GM12878 (cell line): ENCODE measurements at regions not wholly inside any gene's neighbourhood (a gene's known extent, or its start where the extent isn't known, plus 50 kb on each side); places are given as distances from the start of the nearest gene placed in this dataset.

Source experiments
- ATAC-seq: fragments of 200-7000 bp; cut with Tn5 transposase; 3 replicates; pipeline ENCODE4 v1.9.1; 2020; ENCODE audit warnings: mild to moderate bottlenecking, moderate library complexity
- BruUV-seq: library from RNA; stranded (reverse); fragments of 400-500 nt; replicated peaks from 2 replicates; lab custom pipeline; 2021; lab: Mats Ljungman, UMichigan
- CTCF ChIA-PET: fragments of 300-600 bp; sonication (Branson Sonifier 250); formaldehyde crosslinking; extraction: SDS; loops from one replicate; lab custom pipeline; 2021; ENCODE audit warnings: inconsistent platforms; lab: Yijun Ruan, JAX
- POLR2A ChIA-PET: fragments of 350-600 bp; formaldehyde crosslinking; extraction: SDS; loops from one replicate; lab custom pipeline; 2021; ENCODE audit warnings: inconsistent platforms; lab: Charles Lee
- RAD21 ChIA-PET: fragments of 300-600 bp; sonication (Branson Sonifier 250); formaldehyde crosslinking; loops from one replicate; lab custom pipeline; 2023; ENCODE audit warnings: antibody characterized with exemption; ENCODE audit not compliant: unreplicated experiment; lab: Charles Lee
- SMC1A ChIA-PET: fragments of 300-600 bp; sonication (Branson Sonifier 250); formaldehyde crosslinking; loops from one replicate; lab custom pipeline; 2023; ENCODE audit not compliant: unreplicated experiment, uncharacterized antibody; lab: Charles Lee
- DNase-seq: peaks from one replicate; pipeline ENCODE4 v3.0.0-alpha.2; 2011; ENCODE audit warnings: low read depth, low spot score
- FAIRE-seq: peaks from 3 replicates; lab custom pipeline; 2011; peaks lifted over from hg19 to GRCh38; lab: Jason Lieb, UNC
- H2AFZ ChIP-seq: 2 replicates; pipeline ENCODE4 v1.6.0; 2011; ENCODE audit warnings: low read depth, low read length, control low read depth; ENCODE audit not compliant: control insufficient read depth
- H3K27ac ChIP-seq: 2 replicates; pipeline ENCODE4 v1.5.1; 2011; ENCODE audit warnings: control low read depth; ENCODE audit not compliant: control insufficient read depth, insufficient read depth
- H3K27me3 ChIP-seq, 2 experiments: replicated peaks in 1 of 2; 2 replicates each; pipeline versions ENCODE4 v1.6.0 to v1.6.1; 2011; ENCODE audit warnings: low read length in 1 of 2; ENCODE audit not compliant: control insufficient read depth in 2 of 2, insufficient read depth in 2 of 2
- H3K36me3 ChIP-seq, 2 experiments: 2 replicates each; pipeline ENCODE4 v1.5.1; 2011; ENCODE audit warnings: low read length in 1 of 2; ENCODE audit not compliant: control insufficient read depth in 2 of 2, insufficient read depth in 2 of 2
- H3K4me1 ChIP-seq: 2 replicates; pipeline ENCODE4 v1.6.1; 2011; ENCODE audit warnings: mild to moderate bottlenecking, low read length, moderate library complexity, mixed read lengths; ENCODE audit not compliant: control insufficient read depth, insufficient read depth
- H3K4me2 ChIP-seq: 2 replicates; pipeline ENCODE4 v1.6.0; 2011; ENCODE audit warnings: control low read depth; ENCODE audit not compliant: control insufficient read depth, insufficient read depth
- H3K4me3 ChIP-seq: fragments of 200-600 bp; sonication (generic); 2 replicates; pipeline ENCODE4 v1.5.1; 2016
- H3K79me2 ChIP-seq: 2 replicates; pipeline ENCODE4 v1.6.0; 2011; ENCODE audit warnings: low read length; ENCODE audit not compliant: control insufficient read depth, insufficient read depth
- H3K9ac ChIP-seq: 2 replicates; pipeline ENCODE4 v1.8.0; 2011; ENCODE audit warnings: low read length, control low read depth, mixed read lengths; ENCODE audit not compliant: control insufficient read depth, insufficient read depth
- H3K9me3 ChIP-seq: replicated peaks from 3 replicates; pipeline ENCODE4 v1.5.1; 2011; ENCODE audit warnings: mild to moderate bottlenecking, low read length; ENCODE audit not compliant: control insufficient read depth, insufficient read depth
- H4K20me1 ChIP-seq: 2 replicates; pipeline ENCODE4 v1.6.0; 2011; ENCODE audit not compliant: control insufficient read depth, insufficient read depth
- ATF7 ChIP-seq: fragments of 450-650 bp; IDR thresholded peaks from 2 replicates; pipeline ENCODE4 v1.6.1; 2016; ENCODE audit warnings: low read depth, mild to moderate bottlenecking
- KDM1A ChIP-seq: fragments of 200-600 bp; sonication (generic); IDR thresholded peaks from 2 replicates; pipeline ENCODE4 v1.6.1; 2016; ENCODE audit warnings: borderline replicate concordance
- NFYB ChIP-seq: IDR thresholded peaks from 2 replicates; pipeline ENCODE4 v1.6.1; 2011; ENCODE audit warnings: low read depth, mild to moderate bottlenecking, low read length, improper control_type of control experiment, moderate library complexity; ENCODE audit not compliant: insufficient read depth
- POLR2AphosphoS5 ChIP-seq: IDR thresholded peaks from 2 replicates; pipeline ENCODE4 v1.6.1; 2011; ENCODE audit warnings: mild to moderate bottlenecking, low read length, inconsistent platforms
- SUPT20H ChIP-seq: IDR thresholded peaks from 2 replicates; pipeline ENCODE4 v1.6.1; 2011; ENCODE audit warnings: low read depth, mild to moderate bottlenecking, low read length, moderate library complexity, borderline replicate concordance; ENCODE audit not compliant: control insufficient read depth
- TAF1 ChIP-seq: IDR thresholded peaks from 2 replicates; pipeline ENCODE4 v1.6.1; 2011; ENCODE audit warnings: mild to moderate bottlenecking, low read depth, low read length, borderline replicate concordance
- TCF7 ChIP-seq: IDR thresholded peaks from 2 replicates; pipeline ENCODE4 v1.6.1; 2014; ENCODE audit warnings: antibody characterized with exemption, borderline replicate concordance
- ZNF24 ChIP-seq: fragments of 450-650 bp; IDR thresholded peaks from 2 replicates; pipeline ENCODE4 v1.6.1; 2017; ENCODE audit warnings: antibody characterized with exemption, mild to moderate bottlenecking
- ZSCAN29 ChIP-seq: fragments of 450-650 bp; IDR thresholded peaks from 2 replicates; pipeline ENCODE4 v1.6.1; 2017; ENCODE audit warnings: mild to moderate bottlenecking, moderate library complexity
- WGBS: methylation state at CpG from one replicate; pipeline ENCODE4 v1.1.6; 2016; ENCODE audit warnings: low lambda C conversion rate; ENCODE audit not compliant: insufficient replicate concordance, insufficient coverage; ENCODE audit errors: missing lambda C conversion rate; 5-methylcytosine and 5-hydroxymethylcytosine counted together
- in situ Hi-C: fragments of 300-500 bp; cut with MboI; formaldehyde crosslinking; loops from 9 replicates; pipeline ENCODE4 v1.14.3; 2018; ENCODE audit warnings: mixed read lengths
- intact Hi-C: fragments of 100-400 bp; cut with micrococcal nuclease; formaldehyde crosslinking; loops from one replicate; pipeline ENCODE4 v1.14.2; 2022; ENCODE audit not compliant: unreplicated experiment
- TF ChIP-seq, protein P1 (sequence below): fragments of 450-650 bp; IDR thresholded peaks from 2 replicates; pipeline ENCODE4 v1.6.1; 2017; ENCODE audit warnings: mild to moderate bottlenecking, low read depth, inconsistent platforms; ENCODE audit not compliant: poor library complexity, severe bottlenecking
- TF ChIP-seq, protein P2 (sequence below): fragments of 150-350 bp; IDR thresholded peaks from 2 replicates; pipeline ENCODE4 v1.6.1; 2014; ENCODE audit warnings: mild to moderate bottlenecking, low read depth, low read length
- TF ChIP-seq, protein P3 (sequence below): fragments of 450-650 bp; IDR thresholded peaks from 2 replicates; pipeline ENCODE4 v1.6.1; 2014; ENCODE audit warnings: mild to moderate bottlenecking

DNA sequence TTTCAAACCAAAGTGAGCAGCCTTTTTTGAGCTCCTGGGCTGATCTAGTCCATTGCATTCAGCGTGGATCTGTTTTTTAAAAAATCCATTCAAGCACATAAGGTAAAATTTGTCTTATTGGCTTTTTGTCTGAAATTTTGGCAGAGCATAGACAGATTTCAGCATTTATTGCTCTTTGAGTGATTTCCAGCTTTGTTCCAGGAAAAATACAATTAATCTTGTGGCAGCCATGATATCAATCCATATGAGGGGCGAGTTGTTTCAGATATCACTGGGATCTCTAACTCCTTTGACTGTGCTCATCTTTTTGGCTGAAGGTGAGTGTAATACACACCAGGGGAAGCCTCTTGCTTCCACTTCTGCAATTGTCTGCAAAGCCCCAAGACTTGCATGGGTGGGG is 523.9 kb downstream of the SLC4A3 start:
- no peak overlapping the region for H3K4me2 ChIP-seq
- no peak overlapping the region for H3K9ac ChIP-seq
- no peak overlapping the region for H3K4me3 ChIP-seq
- WGBS = 0% methylated on average over 2 of the region's 2 CpGs
- no peak for ATAC-seq
- H3K9me3 ChIP-seq = no peaks in the 10 kb centered on the region
- H3K27ac ChIP-seq = no peak overlapping the region
- no peak for DNase-seq
- no peaks in the 10 kb centered on the region for H4K20me1 ChIP-seq
- in situ Hi-C loops = no loop called here
- TF ChIP-seq NFYB (no peak), POLR2AphosphoS5 (no peak), ZNF24 (no peak), ATF7 (no peak), SUPT20H (no peak), TCF7 (no peak), TAF1 (no peak), KDM1A (no peak), ZSCAN29 (no peak)
- TF ChIP-seq, protein P1, sequence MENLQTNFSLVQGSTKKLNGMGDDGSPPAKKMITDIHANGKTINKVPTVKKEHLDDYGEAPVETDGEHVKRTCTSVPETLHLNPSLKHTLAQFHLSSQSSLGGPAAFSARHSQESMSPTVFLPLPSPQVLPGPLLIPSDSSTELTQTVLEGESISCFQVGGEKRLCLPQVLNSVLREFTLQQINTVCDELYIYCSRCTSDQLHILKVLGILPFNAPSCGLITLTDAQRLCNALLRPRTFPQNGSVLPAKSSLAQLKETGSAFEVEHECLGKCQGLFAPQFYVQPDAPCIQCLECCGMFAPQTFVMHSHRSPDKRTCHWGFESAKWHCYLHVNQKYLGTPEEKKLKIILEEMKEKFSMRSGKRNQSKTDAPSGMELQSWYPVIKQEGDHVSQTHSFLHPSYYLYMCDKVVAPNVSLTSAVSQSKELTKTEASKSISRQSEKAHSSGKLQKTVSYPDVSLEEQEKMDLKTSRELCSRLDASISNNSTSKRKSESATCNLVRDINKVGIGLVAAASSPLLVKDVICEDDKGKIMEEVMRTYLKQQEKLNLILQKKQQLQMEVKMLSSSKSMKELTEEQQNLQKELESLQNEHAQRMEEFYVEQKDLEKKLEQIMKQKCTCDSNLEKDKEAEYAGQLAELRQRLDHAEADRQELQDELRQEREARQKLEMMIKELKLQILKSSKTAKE = no peak
- TF ChIP-seq, protein P2, sequence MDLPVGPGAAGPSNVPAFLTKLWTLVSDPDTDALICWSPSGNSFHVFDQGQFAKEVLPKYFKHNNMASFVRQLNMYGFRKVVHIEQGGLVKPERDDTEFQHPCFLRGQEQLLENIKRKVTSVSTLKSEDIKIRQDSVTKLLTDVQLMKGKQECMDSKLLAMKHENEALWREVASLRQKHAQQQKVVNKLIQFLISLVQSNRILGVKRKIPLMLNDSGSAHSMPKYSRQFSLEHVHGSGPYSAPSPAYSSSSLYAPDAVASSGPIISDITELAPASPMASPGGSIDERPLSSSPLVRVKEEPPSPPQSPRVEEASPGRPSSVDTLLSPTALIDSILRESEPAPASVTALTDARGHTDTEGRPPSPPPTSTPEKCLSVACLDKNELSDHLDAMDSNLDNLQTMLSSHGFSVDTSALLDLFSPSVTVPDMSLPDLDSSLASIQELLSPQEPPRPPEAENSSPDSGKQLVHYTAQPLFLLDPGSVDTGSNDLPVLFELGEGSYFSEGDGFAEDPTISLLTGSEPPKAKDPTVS = no peak
- TF ChIP-seq, protein P3, sequence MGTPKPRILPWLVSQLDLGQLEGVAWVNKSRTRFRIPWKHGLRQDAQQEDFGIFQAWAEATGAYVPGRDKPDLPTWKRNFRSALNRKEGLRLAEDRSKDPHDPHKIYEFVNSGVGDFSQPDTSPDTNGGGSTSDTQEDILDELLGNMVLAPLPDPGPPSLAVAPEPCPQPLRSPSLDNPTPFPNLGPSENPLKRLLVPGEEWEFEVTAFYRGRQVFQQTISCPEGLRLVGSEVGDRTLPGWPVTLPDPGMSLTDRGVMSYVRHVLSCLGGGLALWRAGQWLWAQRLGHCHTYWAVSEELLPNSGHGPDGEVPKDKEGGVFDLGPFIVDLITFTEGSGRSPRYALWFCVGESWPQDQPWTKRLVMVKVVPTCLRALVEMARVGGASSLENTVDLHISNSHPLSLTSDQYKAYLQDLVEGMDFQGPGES = no peak
- TF ChIP-seq, all 136 proteins: peak for 0
- H3K4me1 ChIP-seq = no peaks in the 10 kb centered on the region
- no peaks in the 10 kb centered on the region for H3K79me2 ChIP-seq
- no peaks in the 10 kb centered on the region for H3K27me3 ChIP-seq
- ChIA-PET CTCF (no interaction called here), POLR2A (no interaction called here), SMC1A (no interaction called here), RAD21 (no interaction called here)
- intact Hi-C loops = no loop called here
- no peak for FAIRE-seq
- no peak overlapping the region for H2AFZ ChIP-seq
- no TSS peak for BruUV-seq
- H3K36me3 ChIP-seq = no peaks in the 10 kb centered on the region
